ENCODE measurements at regions not wholly inside any gene's neighbourhood (a gene's known extent, or its start where the extent isn't known, plus 50 kb on each side); places are given as distances from the start of the nearest gene placed in this dataset.
"Not testable (repeated sequence)": the region's sequence is repeated elsewhere in the genome, so short reads cannot be mapped to it uniquely, and the experiment has no call there.

GRCh38 chr1:229886636-229887035 is 180.4 kb upstream of the GALNT2 start:
- no peak for DNase-seq (ENCODE audit: low read depth)

- no peak for DNase-seq (ENCODE audit: low read depth)
Observed at GRCh38 chr1:229887043-229887822, 179.8 kb upstream of the GALNT2 start.

DNA sequence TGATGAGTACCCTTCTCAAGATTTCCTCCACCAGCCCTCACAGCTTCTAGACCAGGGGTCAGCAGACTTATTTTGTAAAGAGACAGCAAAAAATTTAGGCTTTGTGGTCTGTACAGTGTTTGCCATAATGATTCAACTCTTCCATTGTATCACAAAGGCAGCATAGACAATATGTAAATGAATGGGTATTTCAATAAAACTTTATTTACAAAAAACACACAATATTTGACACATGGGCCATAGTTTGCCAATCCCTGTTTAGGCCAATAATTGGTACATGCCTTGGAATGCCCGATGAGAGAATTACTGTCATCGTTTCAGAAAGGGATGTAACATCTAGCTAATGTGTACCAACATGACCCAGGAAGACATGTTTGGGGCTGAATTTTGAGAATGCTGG is 178.9 kb upstream of the GALNT2 start:
- DNase-seq (ENCODE audit: low read depth): no peak

GRCh38 chr1:229888561-229889001 is 178.5 kb upstream of the GALNT2 start:
- no peak for DNase-seq (ENCODE audit: low read depth)

DNA sequence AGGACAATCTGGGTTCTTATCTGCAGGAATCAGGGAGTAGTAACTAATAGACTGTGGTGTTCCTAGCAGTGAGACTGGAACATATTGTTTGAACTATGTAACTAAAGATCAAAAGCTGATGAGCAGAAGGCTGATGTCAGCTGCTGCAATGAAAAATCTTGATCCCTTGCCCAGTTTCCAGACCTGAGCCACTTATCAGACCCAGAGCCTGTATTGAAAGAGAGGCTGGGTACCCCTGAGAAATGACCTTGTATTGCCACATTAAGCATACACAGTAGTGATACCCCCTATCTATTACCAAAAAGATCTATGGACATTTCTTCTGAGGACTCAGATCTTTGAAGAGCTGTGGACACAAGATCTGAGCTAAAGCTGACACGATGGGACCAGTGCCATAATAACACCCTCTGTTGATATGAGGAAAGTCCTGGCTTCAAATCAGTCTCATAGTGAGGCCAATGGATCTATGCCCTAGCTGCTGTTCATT is 178.0 kb upstream of the GALNT2 start:
- DNase-seq (ENCODE audit: low read depth): no peak

DNA sequence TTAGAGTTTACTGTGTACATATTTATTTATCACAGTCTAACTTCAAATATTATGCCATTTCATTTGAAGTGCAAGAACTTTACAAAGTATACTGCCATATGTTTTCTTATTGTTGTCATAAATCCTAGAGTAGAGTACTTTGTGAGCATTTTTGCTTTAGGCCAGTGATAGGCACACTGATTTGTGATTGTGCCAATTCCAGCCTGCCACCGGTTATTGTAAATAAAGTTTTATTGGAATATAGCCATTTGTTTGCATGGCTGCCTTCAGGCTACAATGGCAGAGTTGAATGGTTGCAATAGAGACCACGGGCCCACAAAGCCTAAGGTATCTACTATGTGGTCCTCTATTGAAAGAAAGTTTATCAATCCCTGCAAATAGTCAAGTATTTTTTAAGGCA is 175.8 kb upstream of the GALNT2 start:
- DNase-seq (ENCODE audit: low read depth): no peak

GRCh38 chr1:229892515-229893117 is 174.4 kb upstream of the GALNT2 start:
- DNase-seq (ENCODE audit: low read depth): no peak

DNA sequence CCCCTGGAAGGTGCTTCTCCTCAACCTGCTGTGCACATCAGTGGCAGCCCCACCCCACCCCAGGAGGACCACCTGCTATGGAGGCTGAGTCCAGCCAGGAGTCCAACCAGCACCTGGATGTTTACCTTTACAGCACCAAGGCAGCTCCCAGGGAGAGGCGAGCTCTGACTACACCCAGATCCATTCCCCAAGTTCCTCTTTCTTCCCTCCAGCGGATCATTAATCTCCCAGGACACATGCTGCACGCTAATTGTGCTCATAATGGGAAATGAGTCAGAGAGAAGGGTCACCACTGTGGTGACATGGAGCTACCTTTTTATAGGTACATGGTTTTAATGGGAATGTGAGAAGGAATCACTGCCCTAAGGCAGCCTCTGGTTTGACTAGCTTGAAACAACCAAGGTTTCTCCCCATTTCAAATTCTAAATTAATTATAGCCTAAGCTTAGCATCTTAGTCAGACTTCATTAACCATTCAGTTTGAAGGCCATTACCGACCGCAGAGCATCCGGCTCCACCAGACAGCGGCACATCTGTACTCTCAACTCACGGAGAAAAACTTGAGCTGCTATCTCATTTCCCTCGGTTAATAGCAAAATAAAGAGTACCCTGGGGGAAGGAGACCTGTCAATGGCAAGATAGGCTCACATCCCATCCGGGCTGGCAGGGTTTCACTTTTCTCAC is 173.1 kb upstream of the GALNT2 start:
- no peak for DNase-seq (ENCODE audit: low read depth)

- no peak for DNase-seq (ENCODE audit: low read depth)
Observed at GRCh38 chr1:229894532-229894931, 172.5 kb upstream of the GALNT2 start.

DNA sequence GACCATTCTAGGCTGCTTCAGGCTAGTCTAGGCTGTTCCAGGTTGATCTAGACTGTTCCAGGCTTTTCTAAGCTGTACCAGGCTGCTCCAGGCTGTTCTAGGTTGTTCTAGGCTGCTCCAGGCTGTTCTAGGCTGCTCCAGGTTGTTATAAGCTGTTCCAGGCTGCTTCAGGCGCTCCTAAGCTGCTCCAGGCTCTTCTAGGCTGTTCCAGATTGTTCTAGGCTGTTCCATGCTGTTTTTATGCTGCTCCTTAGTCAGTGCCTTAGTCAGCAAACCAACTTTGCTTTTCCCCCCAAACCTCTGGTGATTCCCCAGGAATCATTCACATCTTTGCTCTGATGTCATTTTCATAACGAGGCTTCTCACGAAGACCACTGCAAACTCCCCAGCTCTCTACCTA is 171.4 kb upstream of the GALNT2 start:
- no peak for DNase-seq (ENCODE audit: low read depth)

DNA sequence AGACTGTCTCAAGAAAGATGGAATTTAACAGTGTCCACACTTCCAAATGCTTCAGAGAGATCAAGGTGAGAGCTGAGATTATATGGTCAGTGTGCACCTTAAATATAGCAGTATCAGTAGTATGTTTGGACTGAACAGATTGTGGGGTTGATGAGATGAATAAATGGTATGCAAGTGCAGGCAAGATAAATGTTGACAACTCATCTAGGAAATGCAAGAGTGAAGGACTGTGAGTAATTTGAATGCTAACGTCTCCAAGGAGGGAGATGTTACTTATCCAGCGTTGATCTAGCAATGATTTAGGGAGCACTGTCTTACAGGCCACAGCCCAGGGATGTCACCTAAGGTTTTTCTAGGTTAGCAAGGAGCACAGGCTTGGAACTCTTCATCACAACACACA is 170.7 kb upstream of the GALNT2 start:
- DNase-seq (ENCODE audit: low read depth): no peak

GRCh38 chr1:229896861-229897260 is 170.2 kb upstream of the GALNT2 start:
- no peak for DNase-seq (ENCODE audit: low read depth)

GRCh38 chr1:229897501-229897900 is 169.5 kb upstream of the GALNT2 start:
- DNase-seq (ENCODE audit: low read depth): no peak

GRCh38 chr1:229900220-229900619 is 166.8 kb upstream of the GALNT2 start:
- no peak for DNase-seq (ENCODE audit: low read depth)

DNA sequence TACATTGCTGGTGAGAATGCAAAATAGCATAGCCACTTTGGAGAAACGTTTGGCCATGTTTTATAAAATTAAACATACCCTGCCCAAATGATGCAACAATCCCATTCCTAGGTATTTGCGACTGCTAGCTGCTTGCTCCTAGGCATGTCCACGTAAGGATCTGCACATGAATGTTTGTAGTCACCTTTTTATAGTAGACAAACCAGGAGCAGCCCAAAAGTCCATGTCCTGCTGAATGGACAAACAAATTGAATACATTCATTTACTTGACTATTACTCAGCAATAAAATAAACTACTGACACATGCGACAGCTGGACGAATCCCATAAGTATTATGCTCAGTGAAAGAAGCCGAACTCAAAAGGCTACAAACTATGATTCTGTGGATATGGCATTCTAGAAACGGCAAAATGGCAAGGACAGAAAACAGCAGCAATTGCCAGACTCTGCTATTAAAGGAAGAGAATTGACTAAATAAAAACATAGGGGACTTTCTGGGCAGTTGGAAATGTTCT is 161.9 kb upstream of the GALNT2 start:
- DNase-seq (ENCODE audit: low read depth): no peak

- DNase-seq (ENCODE audit: low read depth): no peak
Observed at GRCh38 chr1:229905652-229906051, 161.4 kb upstream of the GALNT2 start.

GRCh38 chr1:229907884-229908638 is 159.0 kb upstream of the GALNT2 start:
- no peak for DNase-seq (ENCODE audit: low read depth)

DNA sequence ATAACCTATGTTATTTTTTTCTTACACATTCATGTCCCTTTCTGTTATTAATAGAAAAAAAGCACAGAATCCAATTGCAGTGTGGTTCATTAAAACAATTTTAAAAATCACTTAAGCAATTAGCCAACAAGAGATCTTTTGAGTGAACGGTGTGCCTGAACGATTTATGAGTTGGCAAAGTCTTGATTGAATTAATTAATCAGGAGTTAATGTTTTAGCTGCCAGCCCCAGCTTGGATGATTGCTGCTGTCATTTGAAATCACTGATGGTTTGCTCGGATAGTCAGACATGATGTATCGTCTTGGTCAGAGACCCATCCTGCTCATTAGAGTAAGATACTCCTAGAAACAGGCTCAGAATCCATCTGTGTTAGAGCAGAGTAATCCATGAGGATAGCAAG is 158.3 kb upstream of the GALNT2 start:
- no peak for DNase-seq (ENCODE audit: low read depth)

DNA sequence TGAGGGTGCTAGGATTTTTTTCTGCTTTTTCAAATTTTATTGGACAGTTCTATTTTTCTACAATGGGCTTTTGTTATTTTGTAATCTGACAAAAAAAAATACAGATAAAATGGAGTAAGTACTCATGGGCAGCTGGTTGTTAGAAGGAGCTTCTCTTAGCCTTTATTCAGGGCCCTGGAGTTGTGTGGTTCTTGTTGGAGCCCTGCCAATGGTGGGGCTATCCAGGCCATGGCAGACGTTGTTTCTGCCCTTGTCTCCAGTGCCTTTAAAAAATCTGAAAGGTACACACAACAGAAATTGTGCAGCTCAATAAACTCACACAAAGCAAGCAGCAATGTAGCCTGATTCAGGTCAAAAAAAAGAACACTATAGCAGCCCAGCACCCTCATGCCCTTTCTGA is 153.5 kb upstream of the GALNT2 start:
- DNase-seq (ENCODE audit: low read depth): no peak

GRCh38 chr1:229919488-229919887 is 147.6 kb upstream of the GALNT2 start:
- not testable (repeated sequence) for DNase-seq (ENCODE audit: low read depth)

GRCh38 chr1:229920683-229921082 is 146.4 kb upstream of the GALNT2 start:
- DNase-seq (ENCODE audit: low read depth): no peak

GRCh38 chr1:229922249-229922648 is 144.8 kb upstream of the GALNT2 start:
- DNase-seq (ENCODE audit: low read depth): no peak

Data from activated T-helper 1 cell treated with Interleukin-2 at 50 U/mL for 16 hours (primary cell).